HEK293 (cell line): ENCODE measurements at regions not wholly inside any gene's neighbourhood (a gene's known extent, or its start where the extent isn't known, plus 50 kb on each side); places are given as distances from the start of the nearest gene placed in this dataset.

Experiments used
- CTCF ChIA-PET: fragments of 350-600 bp; formaldehyde crosslinking; extraction: SDS; loops from one replicate; lab custom pipeline; 2021; ENCODE audit warnings: antibody characterized with exemption; lab: Yijun Ruan, JAX
- POLR2A ChIA-PET: fragments of 300-600 bp; formaldehyde crosslinking; extraction: SDS; loops from one replicate; lab custom pipeline; 2020; ENCODE audit warnings: antibody characterized with exemption, inconsistent platforms; lab: Yijun Ruan, JAX
- H3K27ac ChIP-seq: fragments of 200-500 bp; sonication (Bioruptor generic); 2 replicates; pipeline ENCODE4 v1.5.1; 2014; ENCODE audit warnings: low read depth, low read length, control low read depth, inconsistent platforms; ENCODE audit errors: extremely low read depth
- H3K36me3 ChIP-seq, 2 experiments: fragments of 200-500 bp in 1 of 2; sonication (Bioruptor generic) in 1 of 2; 1 replicate in 1 of 2; 2 replicates in 1 of 2; pipeline ENCODE4 v1.5.1; 2014 to 2017; ENCODE audit warnings: inconsistent platforms in 2 of 2, low read length in 2 of 2; ENCODE audit not compliant: control insufficient read depth in 2 of 2, insufficient read depth in 1 of 2
- H3K4me1 ChIP-seq: fragments of 200-500 bp; sonication (Bioruptor generic); 2 replicates; pipeline ENCODE4 v1.5.1; 2014; ENCODE audit warnings: mild to moderate bottlenecking, low read length, inconsistent platforms; ENCODE audit not compliant: control insufficient read depth, insufficient read depth
- H3K4me3 ChIP-seq: 2 replicates; pipeline ENCODE4 v1.5.1; 2011; ENCODE audit warnings: low read depth, mild to moderate bottlenecking, control low read depth, low read length, moderate library complexity
- H3K9me3 ChIP-seq: fragments of 200-500 bp; sonication (Bioruptor generic); 2 replicates; pipeline ENCODE4 v1.5.1; 2014; ENCODE audit warnings: low read depth, low read length, inconsistent platforms; ENCODE audit not compliant: control insufficient read depth, insufficient read depth
- CTCF ChIP-seq: fragments of 450-650 bp; formaldehyde crosslinking; IDR thresholded peaks from 2 replicates; pipeline ENCODE4 v1.5.1; 2016; ENCODE audit warnings: missing biosample characterization, missing genetic modification characterization
- FEZF1 ChIP-seq: fragments of 450-650 bp; formaldehyde crosslinking; IDR thresholded peaks from 2 replicates; pipeline ENCODE4 v1.5.1; 2016; ENCODE audit warnings: missing biosample characterization, missing genetic modification characterization
- GLI2 ChIP-seq: fragments of 450-650 bp; formaldehyde crosslinking; IDR thresholded peaks from 2 replicates; pipeline ENCODE4; 2017; ENCODE audit warnings: missing biosample characterization, missing genetic modification characterization, low read depth, borderline replicate concordance
- GLI4 ChIP-seq: fragments of 450-650 bp; formaldehyde crosslinking; IDR thresholded peaks from 2 replicates; pipeline ENCODE4 v1.5.1; 2016; ENCODE audit warnings: missing biosample characterization, missing genetic modification characterization
- HOXD13 ChIP-seq: sonication (generic); formaldehyde crosslinking; IDR thresholded peaks from 2 replicates; pipeline ENCODE4 v1.8.0; 2022; ENCODE audit warnings: missing genetic modification reagents, borderline replicate concordance
- KLF16 ChIP-seq: fragments of 450-650 bp; formaldehyde crosslinking; IDR thresholded peaks from 2 replicates; pipeline ENCODE4 v1.5.1; 2017; ENCODE audit warnings: missing biosample characterization, missing genetic modification characterization
- KLF9 ChIP-seq: fragments of 450-650 bp; formaldehyde crosslinking; IDR thresholded peaks from 2 replicates; pipeline ENCODE4 v1.5.1; 2016; ENCODE audit warnings: missing biosample characterization, missing genetic modification characterization, low read depth
- MEIS1 ChIP-seq: sonication (generic); formaldehyde crosslinking; IDR thresholded peaks from 2 replicates; pipeline ENCODE4 v1.8.1; 2022; ENCODE audit warnings: missing genetic modification reagents, mild to moderate bottlenecking, borderline replicate concordance
- MYNN ChIP-seq: fragments of 450-650 bp; formaldehyde crosslinking; IDR thresholded peaks from 2 replicates; pipeline ENCODE4 v1.5.1; 2016; ENCODE audit warnings: missing biosample characterization, missing genetic modification characterization, borderline replicate concordance
- SCRT2 ChIP-seq: fragments of 450-650 bp; formaldehyde crosslinking; IDR thresholded peaks from 2 replicates; pipeline ENCODE4 v1.5.1; 2016; ENCODE audit warnings: missing biosample characterization, missing genetic modification characterization
- SP2 ChIP-seq: fragments of 450-650 bp; formaldehyde crosslinking; IDR thresholded peaks from 2 replicates; pipeline ENCODE4 v1.5.1; 2016; ENCODE audit warnings: missing biosample characterization, missing genetic modification characterization
- ZEB2 ChIP-seq: fragments of 450-650 bp; formaldehyde crosslinking; IDR thresholded peaks from 2 replicates; pipeline ENCODE4 v1.5.1; 2016; ENCODE audit warnings: missing biosample characterization, missing genetic modification characterization
- ZFP3 ChIP-seq: fragments of 450-650 bp; formaldehyde crosslinking; IDR thresholded peaks from 2 replicates; pipeline ENCODE4 v1.5.1; 2016; ENCODE audit warnings: low read depth, missing biosample characterization, missing genetic modification characterization
- ZFP41 ChIP-seq: fragments of 450-650 bp; formaldehyde crosslinking; IDR thresholded peaks from 2 replicates; pipeline ENCODE4 v1.5.1; 2016; ENCODE audit warnings: missing biosample characterization, missing genetic modification characterization, borderline replicate concordance
- ZNF114 ChIP-seq: fragments of 450-650 bp; formaldehyde crosslinking; IDR thresholded peaks from 2 replicates; pipeline ENCODE4 v1.5.0; 2017; ENCODE audit warnings: missing biosample characterization, missing genetic modification characterization
- ZNF157 ChIP-seq: fragments of 450-650 bp; formaldehyde crosslinking; IDR thresholded peaks from 2 replicates; pipeline ENCODE4 v1.5.1; 2016; ENCODE audit warnings: missing biosample characterization, missing genetic modification characterization
- ZNF239 ChIP-seq: fragments of 450-650 bp; formaldehyde crosslinking; IDR thresholded peaks from 2 replicates; pipeline ENCODE4 v1.5.1; 2016; ENCODE audit warnings: missing biosample characterization, missing genetic modification characterization
- ZNF311 ChIP-seq: fragments of 450-650 bp; formaldehyde crosslinking; IDR thresholded peaks from 2 replicates; pipeline ENCODE4 v1.5.1; 2017; ENCODE audit warnings: missing biosample characterization, missing genetic modification characterization, borderline replicate concordance
- ZNF324 ChIP-seq: fragments of 450-650 bp; formaldehyde crosslinking; IDR thresholded peaks from 2 replicates; pipeline ENCODE4 v1.5.1; 2016; ENCODE audit warnings: missing biosample characterization, missing genetic modification characterization
- ZNF350 ChIP-seq: fragments of 450-650 bp; formaldehyde crosslinking; IDR thresholded peaks from 2 replicates; pipeline ENCODE4 v1.5.0; 2017; ENCODE audit warnings: missing biosample characterization, mild to moderate bottlenecking, missing genetic modification characterization
- ZNF366 ChIP-seq: fragments of 450-650 bp; formaldehyde crosslinking; conservative IDR thresholded peaks from 2 replicates; pipeline ENCODE4 v1.5.1; 2016; ENCODE audit warnings: missing biosample characterization, missing genetic modification characterization
- ZNF37A ChIP-seq: fragments of 450-650 bp; IDR thresholded peaks from 2 replicates; pipeline ENCODE4 v1.5.1; 2018; ENCODE audit warnings: missing biosample characterization, missing genetic modification characterization
- ZNF391 ChIP-seq: fragments of 450-650 bp; formaldehyde crosslinking; IDR thresholded peaks from 2 replicates; pipeline ENCODE4 v1.5.1; 2016; ENCODE audit warnings: low read depth, missing biosample characterization, missing genetic modification characterization, borderline replicate concordance
- ZNF423 ChIP-seq: fragments of 450-650 bp; formaldehyde crosslinking; IDR thresholded peaks from 2 replicates; pipeline ENCODE4 v1.5.1; 2016; ENCODE audit warnings: missing biosample characterization, missing genetic modification characterization
- ZNF449 ChIP-seq: fragments of 450-650 bp; formaldehyde crosslinking; IDR thresholded peaks from 2 replicates; pipeline ENCODE4 v1.5.1; 2017; ENCODE audit warnings: missing biosample characterization, mild to moderate bottlenecking, missing genetic modification characterization, moderate library complexity
- ZNF544 ChIP-seq: fragments of 450-650 bp; formaldehyde crosslinking; IDR thresholded peaks from 2 replicates; pipeline ENCODE4 v1.5.0; 2017; ENCODE audit warnings: missing biosample characterization, missing genetic modification characterization
- ZNF548 ChIP-seq: fragments of 450-650 bp; formaldehyde crosslinking; IDR thresholded peaks from 2 replicates; pipeline ENCODE4 v1.5.1; 2016; ENCODE audit warnings: missing biosample characterization, missing genetic modification characterization
- ZNF558 ChIP-seq: fragments of 450-650 bp; formaldehyde crosslinking; IDR thresholded peaks from 2 replicates; pipeline ENCODE4 v1.5.1; 2016; ENCODE audit warnings: missing biosample characterization, missing genetic modification characterization
- ZNF561 ChIP-seq: fragments of 450-650 bp; IDR thresholded peaks from 2 replicates; pipeline ENCODE4 v1.5.1; 2018; ENCODE audit warnings: missing biosample characterization, missing genetic modification characterization, borderline replicate concordance
- ZNF571 ChIP-seq: fragments of 450-650 bp; formaldehyde crosslinking; IDR thresholded peaks from 2 replicates; pipeline ENCODE4 v1.5.0; 2017; ENCODE audit warnings: missing biosample characterization, missing genetic modification characterization
- ZNF629 ChIP-seq: fragments of 450-650 bp; formaldehyde crosslinking; IDR thresholded peaks from 2 replicates; pipeline ENCODE4 v1.5.1; 2017; ENCODE audit warnings: missing biosample characterization, missing genetic modification characterization
- ZNF654 ChIP-seq: fragments of 450-650 bp; formaldehyde crosslinking; IDR thresholded peaks from 2 replicates; pipeline ENCODE4 v1.5.1; 2016; ENCODE audit warnings: low read depth, missing biosample characterization, missing genetic modification characterization
- ZNF660 ChIP-seq: fragments of 450-650 bp; IDR thresholded peaks from 2 replicates; pipeline ENCODE4 v1.5.1; 2018; ENCODE audit warnings: missing biosample characterization, mild to moderate bottlenecking, missing genetic modification characterization
- ZNF664 ChIP-seq: fragments of 450-650 bp; formaldehyde crosslinking; IDR thresholded peaks from 2 replicates; pipeline ENCODE4 v1.5.1; 2016; ENCODE audit warnings: missing biosample characterization, missing genetic modification characterization
- ZNF777 ChIP-seq: fragments of 450-650 bp; formaldehyde crosslinking; IDR thresholded peaks from 2 replicates; pipeline ENCODE4 v1.5.1; 2017; ENCODE audit warnings: missing biosample characterization, missing genetic modification characterization, borderline replicate concordance
- ZNF791 ChIP-seq: fragments of 450-650 bp; formaldehyde crosslinking; IDR thresholded peaks from 2 replicates; pipeline ENCODE4 v1.5.1; 2016; ENCODE audit warnings: missing biosample characterization, missing genetic modification characterization
- TF ChIP-seq, protein P1 (sequence below): fragments of 450-650 bp; formaldehyde crosslinking; IDR thresholded peaks from 2 replicates; pipeline ENCODE4 v1.5.1; 2016; ENCODE audit warnings: missing biosample characterization, missing genetic modification characterization

DNA sequence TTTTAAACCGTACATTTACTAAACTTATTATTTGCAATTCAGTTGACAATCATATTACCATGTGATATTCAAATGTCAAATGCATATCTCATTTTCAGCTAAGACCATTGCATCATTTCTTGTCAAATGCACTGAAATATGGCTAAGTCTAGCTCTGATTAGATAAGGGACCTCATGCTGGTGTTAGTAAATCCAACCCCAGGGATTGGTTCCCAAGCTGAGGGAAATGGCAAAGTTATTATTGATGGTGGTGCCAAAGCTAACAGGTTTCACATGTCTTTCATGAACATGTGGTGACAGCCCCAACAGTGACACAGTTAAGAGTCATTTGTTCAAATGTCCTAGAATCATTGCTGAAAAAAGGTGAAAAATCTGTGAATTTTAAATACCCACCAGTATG, 641.1 kb downstream of the MECOM start (continued):
- TF ChIP-seq ZNF449 (no peak), HOXD13 (CRISPR knock-in tag) (no peak), ZNF37A (tag by site-specific recombination) (no peak), FEZF1 (tag by site-specific recombination) (peak; percentile 89), ZNF660 (no peak), ZEB2 (tag by site-specific recombination) (peak; percentile 74), ZNF423 (tag by site-specific recombination) (no peak), SCRT2 (tag by site-specific recombination) (0 out of 2 replicates have a peak, but pooled peaks have one; percentile 14), ZFP3 (tag by site-specific recombination) (no peak), KLF9 (tag by site-specific recombination) (no peak), GLI4 (tag by site-specific recombination) (no peak), SP2 (no peak), ZNF350 (tag by site-specific recombination) (no peak), ZNF324 (tag by site-specific recombination) (0 out of 2 replicates have a peak, but pooled peaks have one; percentile 12), GLI2 (tag by site-specific recombination) (peak; percentile 10; the same call in 1 of the 2 replicates), ZNF311 (tag by site-specific recombination) (no peak), ZNF239 (tag by site-specific recombination) (no peak), ZNF558 (tag by site-specific recombination) (peak; percentile 47; the same call in 1 of the 2 replicates), ZNF391 (no peak), MYNN (tag by site-specific recombination) (no peak), ZNF654 (tag by site-specific recombination) (no peak), ZNF114 (no peak), ZNF664 (tag by site-specific recombination) (0 out of 2 replicates have a peak, but pooled peaks have one; percentile 23), ZNF366 (tag by site-specific recombination) (peak; percentile 56), ZNF629 (tag by site-specific recombination) (peak; percentile 68; the same call in 1 of the 2 replicates), ZFP41 (tag by site-specific recombination) (no peak), KLF16 (no peak)
- TF ChIP-seq, protein P1, sequence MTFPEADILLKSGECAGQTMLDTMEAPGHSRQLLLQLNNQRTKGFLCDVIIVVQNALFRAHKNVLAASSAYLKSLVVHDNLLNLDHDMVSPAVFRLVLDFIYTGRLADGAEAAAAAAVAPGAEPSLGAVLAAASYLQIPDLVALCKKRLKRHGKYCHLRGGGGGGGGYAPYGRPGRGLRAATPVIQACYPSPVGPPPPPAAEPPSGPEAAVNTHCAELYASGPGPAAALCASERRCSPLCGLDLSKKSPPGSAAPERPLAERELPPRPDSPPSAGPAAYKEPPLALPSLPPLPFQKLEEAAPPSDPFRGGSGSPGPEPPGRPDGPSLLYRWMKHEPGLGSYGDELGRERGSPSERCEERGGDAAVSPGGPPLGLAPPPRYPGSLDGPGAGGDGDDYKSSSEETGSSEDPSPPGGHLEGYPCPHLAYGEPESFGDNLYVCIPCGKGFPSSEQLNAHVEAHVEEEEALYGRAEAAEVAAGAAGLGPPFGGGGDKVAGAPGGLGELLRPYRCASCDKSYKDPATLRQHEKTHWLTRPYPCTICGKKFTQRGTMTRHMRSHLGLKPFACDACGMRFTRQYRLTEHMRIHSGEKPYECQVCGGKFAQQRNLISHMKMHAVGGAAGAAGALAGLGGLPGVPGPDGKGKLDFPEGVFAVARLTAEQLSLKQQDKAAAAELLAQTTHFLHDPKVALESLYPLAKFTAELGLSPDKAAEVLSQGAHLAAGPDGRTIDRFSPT (tag by site-specific recombination): no peak

GRCh38 chr3:169020371-169020770, 643.1 kb downstream of the MECOM start:
- Histone ChIP-seq H3K4me1 (peaks cover 8% of the 10 kb centered on the region; the same call in 1 of the 2 replicates), H3K27ac (no peak overlapping the region), H3K4me3 (no peak overlapping the region), H3K9me3 (no peaks in the 10 kb centered on the region), H3K36me3 (no peaks in the 10 kb centered on the region)
- TF ChIP-seq ZNF561 (no peak), MEIS1 (CRISPR knock-in tag) (no peak), ZNF571 (tag by site-specific recombination) (no peak), ZNF544 (no peak), ZNF777 (tag by site-specific recombination) (no peak), ZNF157 (tag by site-specific recombination) (no peak), ZNF791 (tag by site-specific recombination) (no peak), CTCF (tag by site-specific recombination) (no peak), ZNF548 (tag by site-specific recombination) (no peak)
- CTCF ChIA-PET: interaction anchor here (0.5 to 0.6 kb wide), 2 partner anchors 17 to 630 kb away, joined by 3 to 4 read pairs; no protein-coding TSS in a partner anchor
- POLR2A ChIA-PET: no interaction called here
